NCI-H226 (cell line): ENCODE measurements at regions not wholly inside any gene's neighbourhood (a gene's known extent, or its start where the extent isn't known, plus 50 kb on each side); places are given as distances from the start of the nearest gene placed in this dataset.
"Not testable (repeated sequence)": the region's sequence is repeated elsewhere in the genome, so short reads cannot be mapped to it uniquely, and the experiment has no call there.

Experiments used
- DNase-seq: peaks from one replicate; pipeline ENCODE4 v3.0.0-alpha.2; 2015

GRCh38 chr5:60041508-60041907 is 148.0 kb upstream of the PDE4D start:
- DNase-seq: not testable (repeated sequence)

- no peak for DNase-seq
Measured at GRCh38 chr5:60036192-60036938, 142.8 kb upstream of the PDE4D start.

- no peak for DNase-seq
Measured at GRCh38 chr5:60026161-60026560, 132.6 kb upstream of the PDE4D start.

GRCh38 chr5:60024104-60024503 is 130.6 kb upstream of the PDE4D start:
- no peak for DNase-seq

- DNase-seq: no peak
Measured at GRCh38 chr5:60023255-60023654, 129.7 kb upstream of the PDE4D start.

GRCh38 chr5:60020457-60020856 is 126.9 kb upstream of the PDE4D start:
- DNase-seq: no peak

- DNase-seq: not testable (repeated sequence)
Measured at GRCh38 chr5:60018960-60019359, 125.4 kb upstream of the PDE4D start.

GRCh38 chr5:60018091-60018490 is 124.6 kb upstream of the PDE4D start:
- DNase-seq: no peak

- DNase-seq: no peak
Measured at GRCh38 chr5:60014331-60014730, 120.8 kb upstream of the PDE4D start.

- DNase-seq: no peak
Measured at GRCh38 chr5:60010853-60011252, 117.3 kb upstream of the PDE4D start.

GRCh38 chr5:60010328-60010727 is 116.8 kb upstream of the PDE4D start:
- no peak for DNase-seq

- no peak for DNase-seq
Measured at GRCh38 chr5:60007729-60008128, 114.2 kb upstream of the PDE4D start.

- DNase-seq: no peak
Measured at GRCh38 chr5:59999056-59999455, 105.5 kb upstream of the PDE4D start.

GRCh38 chr5:59992206-59992605 is 98.7 kb upstream of the PDE4D start:
- no peak for DNase-seq

GRCh38 chr5:59988396-59988795 is 94.9 kb upstream of the PDE4D start:
- DNase-seq: no peak

- no peak for DNase-seq
Measured at GRCh38 chr5:59976342-59976741, 82.8 kb upstream of the PDE4D start.

- no peak for DNase-seq
Measured at GRCh38 chr5:59972043-59972442, 78.5 kb upstream of the PDE4D start.

GRCh38 chr5:59959330-59959729 is 65.8 kb upstream of the PDE4D start:
- DNase-seq: no peak

- no peak for DNase-seq
Measured at GRCh38 chr5:59956130-59956783, 62.7 kb upstream of the PDE4D start.

GRCh38 chr5:59955241-59955640 is 61.7 kb upstream of the PDE4D start:
- no peak for DNase-seq

- no peak for DNase-seq
Measured at GRCh38 chr5:59943452-59944113, 50.1 kb upstream of the PDE4D start.
